Endodermal cell (in vitro differentiated cells): ENCODE measurements at regions not wholly inside any gene's neighbourhood (a gene's known extent, or its start where the extent isn't known, plus 50 kb on each side); places are given as distances from the start of the nearest gene placed in this dataset.

Source experiments
- DNase-seq: peaks from one replicate; pipeline ENCODE4 v3.0.0-alpha.2; 2017
- H3K27ac ChIP-seq: 2 replicates; pipeline ENCODE4 v1.5.1; 2013; ENCODE audit warnings: mild to moderate bottlenecking, low read depth, low read length, moderate library complexity
- H3K27me3 ChIP-seq: 2 replicates; pipeline ENCODE4 v1.6.1; 2013; ENCODE audit warnings: mild to moderate bottlenecking, low read length, moderate library complexity; ENCODE audit not compliant: insufficient read depth, control insufficient read depth, poor library complexity, severe bottlenecking
- H3K36me3 ChIP-seq: 2 replicates; pipeline ENCODE4 v1.7.0; 2013; ENCODE audit warnings: mild to moderate bottlenecking, low read length, moderate library complexity; ENCODE audit not compliant: control insufficient read depth, insufficient read depth
- H3K4me1 ChIP-seq: one replicate; pipeline ENCODE4 v1.7.0; 2013; ENCODE audit warnings: low read length; ENCODE audit not compliant: control insufficient read depth, insufficient read depth
- H3K4me3 ChIP-seq: 2 replicates; pipeline ENCODE4 v1.5.1; 2013; ENCODE audit warnings: mild to moderate bottlenecking, low read length, moderate library complexity
- H3K9ac ChIP-seq: 2 replicates; pipeline ENCODE4 v1.6.1; 2013; ENCODE audit warnings: mild to moderate bottlenecking, low read length, moderate library complexity; ENCODE audit not compliant: poor library complexity, severe bottlenecking; ENCODE audit errors: extremely low read depth
- H3K9me3 ChIP-seq: 2 replicates; pipeline ENCODE4 v1.6.1; 2013; ENCODE audit warnings: mild to moderate bottlenecking, low read length, moderate library complexity; ENCODE audit not compliant: control insufficient read depth
- H3K27ac Mint-ChIP-seq: 2 replicates; pipeline ENCODE4 v1.8.0; 2020; ENCODE audit warnings: mixed read lengths
- H3K27me3 Mint-ChIP-seq: 2 replicates; pipeline ENCODE4 v1.8.0; 2021; ENCODE audit warnings: mild to moderate bottlenecking, mixed read lengths; ENCODE audit not compliant: insufficient read depth
- H3K36me3 Mint-ChIP-seq: 2 replicates; pipeline ENCODE4 v1.8.0; 2020; ENCODE audit warnings: low read depth, mixed read lengths
- H3K4me1 Mint-ChIP-seq: 2 replicates; pipeline ENCODE4 v1.8.0; 2020; ENCODE audit warnings: mixed read lengths
- H3K4me3 Mint-ChIP-seq: 2 replicates; pipeline ENCODE4 v1.8.0; 2020; ENCODE audit warnings: mild to moderate bottlenecking, moderate library complexity, mixed read lengths
- H3K9me3 Mint-ChIP-seq: 2 replicates; pipeline ENCODE4 v1.8.0; 2020; ENCODE audit warnings: mild to moderate bottlenecking, mixed read lengths
- CTCF ChIP-seq: fragments of 200-600 bp; sonication (generic); conservative IDR thresholded peaks from 2 replicates; pipeline ENCODE4 v1.5.0; 2021; ENCODE audit warnings: antibody characterized with exemption, mild to moderate bottlenecking
- WGBS, 2 experiments: methylation state at CpG; one replicate each; pipeline versions ENCODE4 v1.1.5 to v1.1.7; 2013; ENCODE audit warnings: missing lambda C conversion rate in 2 of 2, mixed read lengths in 1 of 2; ENCODE audit not compliant: insufficient coverage in 1 of 2, insufficient read length in 1 of 2; 5-methylcytosine and 5-hydroxymethylcytosine counted together

GRCh38 chr3:98647197-98647596 is 53.8 kb upstream of the CPOX start:
- Histone ChIP-seq H3K36me3 (no peaks in the 10 kb centered on the region), H3K4me1 (no peaks in the 10 kb centered on the region), H3K9ac (no peak overlapping the region), H3K27me3 (peaks cover 8% of the 10 kb centered on the region), H3K4me3 (no peak overlapping the region), H3K9me3 (no peaks in the 10 kb centered on the region), H3K27ac (no peak overlapping the region)
- Mint-ChIP-seq H3K4me3 (no peak overlapping the region), H3K4me1 (no peaks in the 10 kb centered on the region), H3K36me3 (no peaks in the 10 kb centered on the region), H3K27me3 (no peaks in the 10 kb centered on the region), H3K9me3 (no peaks in the 10 kb centered on the region), H3K27ac (no peak overlapping the region)
- 87 to 92% methylated on average over 2 to 3 of the region's 4 CpGs for WGBS, 2 experiments
- TF ChIP-seq CTCF: no peak
- DNase-seq: no peak

GRCh38 chr3:98650971-98651779 is 57.8 kb upstream of the CPOX start:
- Mint-ChIP-seq H3K27ac (no peak overlapping the region), H3K27me3 (no peaks in the 10 kb centered on the region), H3K4me1 (no peaks in the 10 kb centered on the region), H3K9me3 (no peaks in the 10 kb centered on the region), H3K4me3 (no peak overlapping the region), H3K36me3 (no peaks in the 10 kb centered on the region)
- no peaks in the 10 kb centered on the region for H3K36me3 ChIP-seq
- H3K9me3 ChIP-seq: no peaks in the 10 kb centered on the region
- H3K4me1 ChIP-seq: no peaks in the 10 kb centered on the region
- H3K27me3 ChIP-seq: peaks cover 8% of the 10 kb centered on the region
- no peak overlapping the region for H3K27ac ChIP-seq
- 85 to 91% methylated on average over 1 to 3 of the region's 3 CpGs for WGBS, 2 experiments
- H3K4me3 ChIP-seq: no peak overlapping the region
- no peak for DNase-seq
- no peak for TF ChIP-seq CTCF
- H3K9ac ChIP-seq: no peak overlapping the region

GRCh38 chr3:98651780-98652077 is 58.3 kb upstream of the CPOX start:
- DNase-seq: no peak
- H3K27ac ChIP-seq: no peak overlapping the region
- no peaks in the 10 kb centered on the region for H3K4me1 ChIP-seq
- no peak for TF ChIP-seq CTCF
- Mint-ChIP-seq H3K9me3 (no peaks in the 10 kb centered on the region), H3K27ac (no peak overlapping the region), H3K4me3 (no peak overlapping the region), H3K36me3 (no peaks in the 10 kb centered on the region), H3K4me1 (no peaks in the 10 kb centered on the region), H3K27me3 (no peaks in the 10 kb centered on the region)
- no peaks in the 10 kb centered on the region for H3K36me3 ChIP-seq
- peaks cover 8% of the 10 kb centered on the region for H3K27me3 ChIP-seq
- no peak overlapping the region for H3K9ac ChIP-seq
- no peak overlapping the region for H3K4me3 ChIP-seq
- H3K9me3 ChIP-seq: no peaks in the 10 kb centered on the region
